SK-N-MC (cell line): ENCODE measurements at regions not wholly inside any gene's neighbourhood (a gene's known extent, or its start where the extent isn't known, plus 50 kb on each side); places are given as distances from the start of the nearest gene placed in this dataset.
A peak's percentile ranks its signal among the peaks of the same experiment; 100 is the strongest.

Source experiments
- EZH2 ChIP-seq: fragments of 200-600 bp; sonication (generic); IDR thresholded peaks from one replicate; pipeline ENCODE4 v1.6.1; 2017; ENCODE audit warnings: antibody characterized with exemption
- POLR2AphosphoS5 ChIP-seq: IDR thresholded peaks from 2 replicates; pipeline ENCODE4 v1.6.1; 2012; ENCODE audit warnings: mild to moderate bottlenecking, low read depth, low read length, borderline replicate concordance

DNA sequence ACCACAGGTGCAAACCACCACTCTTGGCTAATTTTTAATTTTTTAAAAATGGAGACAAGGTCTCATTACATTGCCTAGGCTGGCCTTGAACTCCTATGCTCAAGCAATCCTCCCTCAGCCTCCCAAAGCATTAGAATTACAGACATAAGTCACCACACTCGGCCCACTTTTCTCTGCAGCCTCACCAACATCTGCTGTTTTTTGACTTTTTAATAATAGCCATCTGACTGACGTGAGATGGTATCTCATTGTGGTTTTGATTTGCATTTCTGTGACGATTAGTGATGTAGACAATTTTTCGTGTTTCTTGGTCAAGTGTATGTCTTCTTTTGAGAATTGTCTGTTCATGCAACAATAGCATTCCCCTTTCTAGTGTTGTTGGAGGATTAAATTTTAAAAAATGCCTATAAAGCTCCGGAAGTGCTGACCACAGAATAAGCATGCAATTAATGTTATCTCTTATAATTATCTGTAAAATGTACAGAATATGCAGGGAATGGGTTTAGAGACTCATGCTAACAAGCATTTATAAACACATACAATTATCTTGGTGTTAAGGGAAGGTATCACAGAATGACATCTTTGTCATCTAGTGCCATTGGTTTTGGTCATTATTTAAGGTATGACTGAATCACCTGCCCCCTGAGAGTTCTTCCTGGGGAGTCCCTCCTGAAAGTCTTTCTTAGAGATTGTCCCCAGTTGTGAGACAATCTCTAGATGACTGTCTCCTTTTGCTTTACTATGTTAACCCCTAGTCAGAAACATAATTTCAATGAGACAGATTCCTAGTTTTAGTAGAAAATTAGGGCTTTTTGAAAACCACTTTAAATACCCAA lies 118.5 kb upstream of the SERTM1 start:
- TF ChIP-seq EZH2 (no peak), POLR2AphosphoS5 (peak; percentile 26; the same call in 1 of the 2 replicates)
